CD8-positive, alpha-beta memory T cell (primary cell): ENCODE measurements at regions not wholly inside any gene's neighbourhood (a gene's known extent, or its start where the extent isn't known, plus 50 kb on each side); places are given as distances from the start of the nearest gene placed in this dataset.

Experiments
- CTCF ChIA-PET: fragments of 350-600 bp; sonication (Branson Sonifier 250); formaldehyde crosslinking; loops from one replicate; lab custom pipeline; 2021; ENCODE audit warnings: antibody characterized with exemption; lab: Charles Lee
- POLR2A ChIA-PET: fragments of 350-600 bp; sonication (Branson Sonifier 250); formaldehyde crosslinking; loops from one replicate; lab custom pipeline; 2021; ENCODE audit warnings: antibody characterized with exemption; lab: Charles Lee
- DNase-seq, 5 donors: peaks; one replicate each; pipeline versions ENCODE4 v3.0.0 to v3.0.0-alpha.2; 2020 to 2022; ENCODE audit warnings: mixed read lengths in 1 of 5
- H3K27ac ChIP-seq: one replicate; pipeline ENCODE4 v1.7.0; 2013; ENCODE audit warnings: low read depth, mild to moderate bottlenecking, low read length, moderate library complexity
- H3K27me3 ChIP-seq: 2 replicates; pipeline ENCODE4 v1.7.0; 2013; ENCODE audit warnings: low read length, mild to moderate bottlenecking; ENCODE audit not compliant: insufficient read depth, poor library complexity, severe bottlenecking
- H3K36me3 ChIP-seq: 2 replicates; pipeline ENCODE4 v1.7.0; 2013; ENCODE audit warnings: mild to moderate bottlenecking, low read length, moderate library complexity; ENCODE audit not compliant: insufficient read depth
- H3K4me1 ChIP-seq: 2 replicates; pipeline ENCODE4 v1.7.0; 2013; ENCODE audit warnings: mild to moderate bottlenecking, low read length, moderate library complexity; ENCODE audit not compliant: insufficient read depth
- H3K4me3 ChIP-seq: 2 replicates; pipeline ENCODE4 v1.7.0; 2013; ENCODE audit warnings: mild to moderate bottlenecking, low read length
- H3K9me3 ChIP-seq: 2 replicates; pipeline ENCODE4 v1.7.0; 2013; ENCODE audit warnings: mild to moderate bottlenecking, low read length
- H3K27ac Mint-ChIP-seq, 8 donors: one replicate each; pipeline ENCODE4 v1.8.0; 2020 to 2021; ENCODE audit warnings: mixed read lengths in 8 of 8, mild to moderate bottlenecking in 6 of 8, inconsistent platforms in 3 of 8, moderate library complexity in 3 of 8
- H3K27me3 Mint-ChIP-seq, 2 donors: one replicate each; pipeline ENCODE4 v1.8.0; 2020 to 2021; ENCODE audit warnings: mixed read lengths in 2 of 2, mild to moderate bottlenecking in 1 of 2, moderate library complexity in 1 of 2
- H3K36me3 Mint-ChIP-seq, 3 donors: one replicate each; pipeline ENCODE4 v1.8.0; 2020 to 2021; ENCODE audit warnings: mixed read lengths in 3 of 3, inconsistent platforms in 1 of 3, mild to moderate bottlenecking in 1 of 3
- H3K4me1 Mint-ChIP-seq, 3 donors: one replicate each; pipeline ENCODE4 v1.8.0; 2020 to 2021; ENCODE audit warnings: mixed read lengths in 3 of 3, inconsistent platforms in 1 of 3, mild to moderate bottlenecking in 1 of 3
- H3K4me3 Mint-ChIP-seq, 7 donors: one replicate each; pipeline ENCODE4 v1.8.0; 2020 to 2021; ENCODE audit warnings: mixed read lengths in 7 of 7, mild to moderate bottlenecking in 6 of 7, moderate library complexity in 4 of 7, inconsistent platforms in 2 of 7
- H3K9me3 Mint-ChIP-seq, 5 donors: one replicate each; pipeline ENCODE4 v1.8.0; 2020 to 2022; ENCODE audit warnings: mixed read lengths in 5 of 5, mild to moderate bottlenecking in 3 of 5, moderate library complexity in 2 of 5, inconsistent platforms in 1 of 5

- H3K9me3 Mint-ChIP-seq = no peaks in the 10 kb centered on the region
- Histone ChIP-seq H3K9me3 (no peaks in the 10 kb centered on the region), H3K36me3 (no peaks in the 10 kb centered on the region), H3K27me3 (no peaks in the 10 kb centered on the region), H3K4me3 (no peak overlapping the region), H3K4me1 (no peaks in the 10 kb centered on the region), H3K27ac (no peak overlapping the region)
- H3K4me1 Mint-ChIP-seq = peaks cover 0 to 8% (median 1%) of the 10 kb centered on the region in 3 donors
- DNase-seq = no peak
- peaks cover 0 to 2% of the 10 kb centered on the region in 2 donors for H3K27me3 Mint-ChIP-seq
- no peaks in the 10 kb centered on the region for H3K36me3 Mint-ChIP-seq
- POLR2A ChIA-PET = no interaction called here
- H3K27ac Mint-ChIP-seq = no peak overlapping the region
- CTCF ChIA-PET = no interaction called here
- no peak overlapping the region for H3K4me3 Mint-ChIP-seq
Observed at GRCh38 chrX:84717343-84717742, 215.1 kb upstream of the HDX start.

- ChIA-PET CTCF (no interaction called here), POLR2A (no interaction called here)
- Mint-ChIP-seq H3K4me3 (no peak overlapping the region), H3K9me3 (no peaks in the 10 kb centered on the region), H3K27me3 (peaks cover 0 to 2% of the 10 kb centered on the region in 2 donors), H3K27ac (no peak overlapping the region), H3K4me1 (no peaks in the 10 kb centered on the region), H3K36me3 (no peaks in the 10 kb centered on the region)
- Histone ChIP-seq H3K27ac (no peak overlapping the region), H3K36me3 (no peaks in the 10 kb centered on the region), H3K9me3 (no peaks in the 10 kb centered on the region), H3K4me1 (no peaks in the 10 kb centered on the region), H3K4me3 (no peak overlapping the region), H3K27me3 (no peaks in the 10 kb centered on the region)
- no peak for DNase-seq
Observed at GRCh38 chrX:84721416-84721815, 219.2 kb upstream of the HDX start.

- H3K4me3 ChIP-seq = no peak overlapping the region
- no peak overlapping the region for H3K4me3 Mint-ChIP-seq
- no peak for DNase-seq
- POLR2A ChIA-PET = no interaction called here
- H3K9me3 Mint-ChIP-seq = no peaks in the 10 kb centered on the region
- no peaks in the 10 kb centered on the region for H3K36me3 Mint-ChIP-seq
- no peaks in the 10 kb centered on the region for H3K27me3 Mint-ChIP-seq
- no peak overlapping the region for H3K27ac ChIP-seq
- no peaks in the 10 kb centered on the region for H3K4me1 Mint-ChIP-seq
- H3K27me3 ChIP-seq = no peaks in the 10 kb centered on the region
- CTCF ChIA-PET = no interaction called here
- H3K9me3 ChIP-seq = no peaks in the 10 kb centered on the region
- H3K4me1 ChIP-seq = no peaks in the 10 kb centered on the region
- no peak overlapping the region for H3K27ac Mint-ChIP-seq
- H3K36me3 ChIP-seq = no peaks in the 10 kb centered on the region
Observed at GRCh38 chrX:84724576-84724975, 222.3 kb upstream of the HDX start.

GRCh38 chrX:84729408-84729807 lies 227.2 kb upstream of the HDX start:
- POLR2A ChIA-PET = no interaction called here
- CTCF ChIA-PET = no interaction called here
- Histone ChIP-seq H3K36me3 (no peaks in the 10 kb centered on the region), H3K9me3 (no peaks in the 10 kb centered on the region), H3K27ac (no peak overlapping the region), H3K27me3 (no peaks in the 10 kb centered on the region), H3K4me3 (no peak overlapping the region), H3K4me1 (no peaks in the 10 kb centered on the region)
- Mint-ChIP-seq H3K27me3 (no peaks in the 10 kb centered on the region), H3K4me1 (no peaks in the 10 kb centered on the region), H3K4me3 (no peak overlapping the region), H3K27ac (no peak overlapping the region), H3K36me3 (no peaks in the 10 kb centered on the region), H3K9me3 (no peaks in the 10 kb centered on the region)
- DNase-seq = no peak

- peak in 1 of 5 donors; percentile 5 for DNase-seq
- Histone ChIP-seq H3K9me3 (no peaks in the 10 kb centered on the region), H3K27me3 (no peaks in the 10 kb centered on the region), H3K4me3 (no peak overlapping the region), H3K36me3 (no peaks in the 10 kb centered on the region), H3K27ac (no peak overlapping the region), H3K4me1 (no peaks in the 10 kb centered on the region)
- Mint-ChIP-seq H3K27ac (no peak overlapping the region), H3K27me3 (no peaks in the 10 kb centered on the region), H3K9me3 (no peaks in the 10 kb centered on the region), H3K36me3 (no peaks in the 10 kb centered on the region), H3K4me3 (no peak overlapping the region), H3K4me1 (no peaks in the 10 kb centered on the region)
- ChIA-PET CTCF (no interaction called here), POLR2A (no interaction called here)
Observed at GRCh38 chrX:84729809-84730208, 227.6 kb upstream of the HDX start.

- Mint-ChIP-seq H3K4me3 (no peak overlapping the region), H3K9me3 (peaks cover 0 to 2% (median 0%) of the 10 kb centered on the region in 5 donors), H3K36me3 (no peaks in the 10 kb centered on the region), H3K27ac (no peak overlapping the region), H3K4me1 (no peaks in the 10 kb centered on the region), H3K27me3 (no peaks in the 10 kb centered on the region)
- Histone ChIP-seq H3K36me3 (no peaks in the 10 kb centered on the region), H3K27me3 (no peaks in the 10 kb centered on the region), H3K4me1 (no peaks in the 10 kb centered on the region), H3K4me3 (no peak overlapping the region), H3K9me3 (no peaks in the 10 kb centered on the region), H3K27ac (no peak overlapping the region)
- ChIA-PET CTCF (no interaction called here), POLR2A (no interaction called here)
- no peak for DNase-seq
Observed at GRCh38 chrX:84735025-84735424, 232.8 kb upstream of the HDX start.

GRCh38 chrX:84737471-84737871 lies 235.2 kb upstream of the HDX start:
- H3K4me3 ChIP-seq = no peak overlapping the region
- no peaks in the 10 kb centered on the region for H3K27me3 ChIP-seq
- ChIA-PET POLR2A (no interaction called here), CTCF (no interaction called here)
- H3K4me1 Mint-ChIP-seq = no peaks in the 10 kb centered on the region
- H3K9me3 ChIP-seq = no peaks in the 10 kb centered on the region
- H3K27ac Mint-ChIP-seq = no peak overlapping the region
- no peak overlapping the region for H3K4me3 Mint-ChIP-seq
- peaks cover 0 to 2% (median 0%) of the 10 kb centered on the region in 5 donors for H3K9me3 Mint-ChIP-seq
- no peaks in the 10 kb centered on the region for H3K4me1 ChIP-seq
- H3K36me3 Mint-ChIP-seq = no peaks in the 10 kb centered on the region
- no peak for DNase-seq
- H3K36me3 ChIP-seq = no peaks in the 10 kb centered on the region
- H3K27me3 Mint-ChIP-seq = no peaks in the 10 kb centered on the region
- H3K27ac ChIP-seq = no peak overlapping the region

- DNase-seq = no peak
- H3K4me3 ChIP-seq = no peak overlapping the region
- Mint-ChIP-seq H3K4me1 (no peaks in the 10 kb centered on the region), H3K36me3 (no peaks in the 10 kb centered on the region), H3K9me3 (peaks cover 0 to 2% (median 0%) of the 10 kb centered on the region in 5 donors), H3K27me3 (peaks cover 0 to 2% of the 10 kb centered on the region in 2 donors), H3K4me3 (no peak overlapping the region), H3K27ac (no peak overlapping the region)
- no peak overlapping the region for H3K27ac ChIP-seq
- H3K4me1 ChIP-seq = no peaks in the 10 kb centered on the region
- no peaks in the 10 kb centered on the region for H3K9me3 ChIP-seq
- no peaks in the 10 kb centered on the region for H3K27me3 ChIP-seq
- ChIA-PET POLR2A (no interaction called here), CTCF (no interaction called here)
- H3K36me3 ChIP-seq = no peaks in the 10 kb centered on the region
Observed at GRCh38 chrX:84747516-84747915, 245.3 kb upstream of the HDX start.
